HCT116 (cell line): ENCODE measurements at regions not wholly inside any gene's neighbourhood (a gene's known extent, or its start where the extent isn't known, plus 50 kb on each side); places are given as distances from the start of the nearest gene placed in this dataset.

Experiments used
- ATAC-seq: fragments of 200-7000 bp; cut with Tn5 transposase; 2 replicates; pipeline ENCODE4 v1.9.1; 2020; ENCODE audit warnings: mild to moderate bottlenecking, moderate library complexity
- BruUV-seq: library from RNA; stranded (reverse); fragments of 400-500 nt; replicated peaks from 2 replicates; lab custom pipeline; 2021; lab: Mats Ljungman, UMichigan
- CTCF ChIA-PET: fragments of 300-600 bp; sonication (Branson Sonifier 250); formaldehyde crosslinking; loops from one replicate; lab custom pipeline; 2021; ENCODE audit warnings: antibody characterized with exemption; lab: Charles Lee
- POLR2A ChIA-PET: fragments of 300-600, 350-600 bp; sonication (Branson Sonifier 250); formaldehyde crosslinking; loops from one replicate; lab custom pipeline; 2021; ENCODE audit warnings: antibody characterized with exemption; lab: Charles Lee
- RAD21 ChIA-PET, 2 experiments: fragments of 300-600 bp; sonication (Branson Sonifier 250); formaldehyde crosslinking; loops; one replicate each; lab custom pipeline; 2023; ENCODE audit warnings: low total read pairs in 2 of 2; ENCODE audit not compliant: uncharacterized antibody in 2 of 2, unreplicated experiment in 2 of 2, low non-redundant PET in 1 of 2; lab: Charles Lee
- DNase-seq: peaks from one replicate; pipeline ENCODE4 v3.0.0-alpha.2; 2010; ENCODE audit warnings: low read depth, low spot score
- H2AFZ ChIP-seq: fragments of 200-600 bp; shearing (Covaris generic), sonication (generic); 2 replicates; pipeline ENCODE4 v1.6.1; 2017; ENCODE audit warnings: low read depth, mixed run types, mixed read lengths, antibody characterized with exemption, low read length; ENCODE audit not compliant: poor library complexity, severe bottlenecking
- H3K27ac ChIP-seq: 2 replicates; pipeline ENCODE4 v1.5.1; 2012; ENCODE audit warnings: low read depth, low read length
- H3K27me3 ChIP-seq: fragments of 200-600 bp; sonication (generic); 2 replicates; pipeline ENCODE4 v1.6.1; 2016; ENCODE audit warnings: mixed run types, low read length, mixed read lengths; ENCODE audit not compliant: insufficient read depth
- H3K36me3 ChIP-seq, 2 experiments: fragments of 200-500 bp in 1 of 2; fragments of 200-600 bp in 1 of 2; sonication (Bioruptor generic) in 1 of 2; sonication (generic) in 1 of 2; 2 replicates each; pipeline versions ENCODE4 v1.5.1 to v1.6.1; 2014 to 2016; ENCODE audit warnings: low read length in 2 of 2, inconsistent platforms in 1 of 2, mixed read lengths in 1 of 2, mixed run types in 1 of 2; ENCODE audit not compliant: insufficient read depth in 2 of 2, control insufficient read depth in 1 of 2
- H3K4me1 ChIP-seq, 2 experiments: fragments of 200-600 bp in 1 of 2; sonication (generic) in 1 of 2; 2 replicates each; pipeline versions ENCODE4 v1.5.1 to v1.6.1; 2012 to 2017; ENCODE audit warnings: low read length in 2 of 2, inconsistent platforms in 1 of 2, mild to moderate bottlenecking in 1 of 2, mixed read lengths in 1 of 2, mixed run types in 1 of 2, moderate library complexity in 1 of 2; ENCODE audit not compliant: insufficient read depth in 2 of 2, control insufficient read depth in 1 of 2
- H3K4me2 ChIP-seq: fragments of 200-600 bp; sonication (generic); 2 replicates; pipeline ENCODE4 v1.6.1; 2017; ENCODE audit warnings: mixed run types, low read length, mixed read lengths
- H3K4me3 ChIP-seq, 2 experiments: fragments of 200-600 bp in 1 of 2; sonication (generic) in 1 of 2; replicated peaks in 1 of 2; 2 replicates each; pipeline ENCODE4 v1.5.1; 2011 to 2016; ENCODE audit warnings: low read length in 2 of 2, control low read depth in 1 of 2, low read depth in 1 of 2, mild to moderate bottlenecking in 1 of 2, mixed read lengths in 1 of 2, mixed run types in 1 of 2
- H3K79me2 ChIP-seq: fragments of 200-600 bp; sonication (generic); 2 replicates; pipeline ENCODE4 v1.6.1; 2017; ENCODE audit warnings: mild to moderate bottlenecking, mixed run types, low read length, moderate library complexity, mixed read lengths; ENCODE audit not compliant: insufficient read depth
- H3K9ac ChIP-seq: fragments of 200-600 bp; sonication (generic); 2 replicates; pipeline ENCODE4 v1.6.1; 2016; ENCODE audit warnings: low read length, mixed read lengths
- H3K9me2 ChIP-seq: fragments of 200-600 bp; sonication (generic), shearing (Covaris generic); 2 replicates; pipeline ENCODE4 v1.6.1; 2017; ENCODE audit warnings: mixed run types, mild to moderate bottlenecking, moderate library complexity; ENCODE audit not compliant: insufficient read depth
- H3K9me3 ChIP-seq, 2 experiments: fragments of 200-500 bp in 1 of 2; fragments of 200-600 bp in 1 of 2; sonication (Bioruptor generic) in 1 of 2; sonication (generic) in 1 of 2; 2 replicates each; pipeline ENCODE4 v1.6.1; 2014 to 2017; ENCODE audit warnings: low read length in 2 of 2, mixed read lengths in 2 of 2, inconsistent platforms in 1 of 2, low read depth in 1 of 2, mild to moderate bottlenecking in 1 of 2, mixed run types in 1 of 2, moderate library complexity in 1 of 2; ENCODE audit not compliant: control insufficient read depth in 1 of 2, insufficient read depth in 1 of 2
- H4K20me1 ChIP-seq: fragments of 200-600 bp; sonication (generic), shearing (Covaris generic); 2 replicates; pipeline ENCODE4 v1.6.1; 2017; ENCODE audit warnings: mixed run types, mild to moderate bottlenecking, moderate library complexity; ENCODE audit not compliant: insufficient read depth
- ATF3 ChIP-seq: IDR thresholded peaks from 2 replicates; pipeline ENCODE4 v1.6.1; 2012
- CBX3 ChIP-seq: IDR thresholded peaks from 2 replicates; pipeline ENCODE4 v1.6.1; 2012; ENCODE audit warnings: low read depth
- CEBPB ChIP-seq: IDR thresholded peaks from 2 replicates; pipeline ENCODE4 v1.6.1; 2012; ENCODE audit warnings: low read depth
- CTCF ChIP-seq, 3 experiments: fragments of 200-600 bp in 1 of 3; sonication (generic) in 1 of 3; IDR thresholded peaks in 2 of 3; conservative IDR thresholded peaks in 1 of 3; 2 replicates each; pipeline ENCODE4 v1.5.1; 2012 to 2017; ENCODE audit warnings: low read depth in 2 of 3, low read length in 2 of 3, antibody characterized with exemption in 1 of 3, borderline replicate concordance in 1 of 3, control low read depth in 1 of 3, mild to moderate bottlenecking in 1 of 3, mixed read lengths in 1 of 3, mixed run types in 1 of 3, moderate library complexity in 1 of 3; ENCODE audit not compliant: insufficient read depth in 1 of 3
- FOSL1 ChIP-seq: IDR thresholded peaks from 2 replicates; pipeline ENCODE4 v1.6.1; 2012; ENCODE audit warnings: low read depth
- JUND ChIP-seq: IDR thresholded peaks from 2 replicates; pipeline ENCODE4 v1.6.1; 2012
- POLR2AphosphoS5 ChIP-seq: IDR thresholded peaks from 2 replicates; pipeline ENCODE4 v1.6.1; 2011; ENCODE audit warnings: mild to moderate bottlenecking, low read depth, low read length, moderate library complexity
- SIN3A ChIP-seq: IDR thresholded peaks from 2 replicates; pipeline ENCODE4 v1.6.1; 2012; ENCODE audit warnings: low read depth
- SP1 ChIP-seq: IDR thresholded peaks from 2 replicates; pipeline ENCODE4 v1.6.1; 2012; ENCODE audit warnings: low read depth
- TCF7L2 ChIP-seq: IDR thresholded peaks from 2 replicates; pipeline ENCODE4 v1.7.0; 2011; ENCODE audit warnings: borderline replicate concordance, inconsistent platforms; ENCODE audit not compliant: insufficient read depth, insufficient read length; ENCODE audit errors: extremely low read depth
- ZBTB33 ChIP-seq: IDR thresholded peaks from 2 replicates; pipeline ENCODE4 v1.6.1; 2011; ENCODE audit warnings: mild to moderate bottlenecking, low read length, moderate library complexity; ENCODE audit not compliant: insufficient replicate concordance; ENCODE audit errors: extremely low read depth
- ZFX ChIP-seq: fragments of 450-650 bp; IDR thresholded peaks from 2 replicates; pipeline ENCODE4 v1.6.1; 2017
- ZNF274 ChIP-seq: fragments of 200-500 bp; sonication (Bioruptor generic); IDR thresholded peaks from 2 replicates; pipeline ENCODE4 v1.6.1; 2014; ENCODE audit warnings: mild to moderate bottlenecking, low read depth, low read length, inconsistent platforms
- intact Hi-C: fragments of 100-400 bp; cut with micrococcal nuclease; formaldehyde crosslinking; loops from 2 replicates; pipeline ENCODE4 v1.10.0; 2022

- CTCF ChIA-PET, result no interaction called here
- RAD21 ChIA-PET, result no interaction called here
- POLR2A ChIA-PET, result no interaction called here
- DNase-seq (no peak), ATAC-seq (no peak)
- Histone ChIP-seq H3K4me1 (no peaks in the 10 kb centered on the region), H3K9ac (no peak overlapping the region), H3K4me2 (no peak overlapping the region), H4K20me1 (no peaks in the 10 kb centered on the region), H3K9me2 (no peaks in the 10 kb centered on the region), H3K27ac (no peak overlapping the region), H3K36me3 (no peaks in the 10 kb centered on the region), H3K4me3 (no peak overlapping the region), H3K27me3 (no peaks in the 10 kb centered on the region), H2AFZ (no peak overlapping the region), H3K9me3 (peaks cover 3 to 16% of the 10 kb centered on the region in 2 experiments; a peak in 2 of 4 replicates), H3K79me2 (no peaks in the 10 kb centered on the region)
- TF ChIP-seq POLR2AphosphoS5, result no peak
- TF ChIP-seq FOSL1, result no peak
- no peak for TF ChIP-seq ZFX
- no peak for TF ChIP-seq ATF3
- intact Hi-C loops, result no loop called here
- no TSS peak for BruUV-seq
Measured at GRCh38 chr12:126084480-126084879, 1019.2 kb downstream of the AACS start.

GRCh38 chr12:126086242-126086641, 1021.0 kb downstream of the AACS start:
- RAD21 ChIA-PET, result no interaction called here
- CTCF ChIA-PET, result no interaction called here
- POLR2A ChIA-PET, result no interaction called here
- Histone ChIP-seq H3K9me3 (peaks cover 3 to 11% of the 10 kb centered on the region in 2 experiments; a peak in 2 of 4 replicates), H3K9me2 (no peaks in the 10 kb centered on the region), H2AFZ (no peak overlapping the region), H3K4me1 (no peaks in the 10 kb centered on the region), H3K79me2 (no peaks in the 10 kb centered on the region), H3K27me3 (no peaks in the 10 kb centered on the region), H3K4me2 (no peak overlapping the region), H3K36me3 (no peaks in the 10 kb centered on the region), H3K9ac (no peak overlapping the region), H3K4me3 (no peak overlapping the region), H3K27ac (no peak overlapping the region), H4K20me1 (no peaks in the 10 kb centered on the region)
- no peak for DNase-seq
- no TSS peak for BruUV-seq
- intact Hi-C loops, result no loop called here
- ATAC-seq, result no peak
- TF ChIP-seq JUND (no peak), CTCF (IDR thresholded peaks at IDR 0.05 in 2 of 3, conservative IDR thresholded peaks at IDR 0.05 in 1 of 3; ENCODE audit: borderline replicate concordance in 1 of 3, insufficient read depth in 1 of 3, low read depth in 2 of 3, low read length in 2 of 3) (no peak), CEBPB (no peak), ZNF274 (no peak), ZBTB33 (no peak), SP1 (no peak), CBX3 (no peak), SIN3A (no peak), TCF7L2 (no peak), FOSL1 (no peak), POLR2AphosphoS5 (no peak)
